HG02981 (cell line): ENCODE measurements at regions not wholly inside any gene's neighbourhood (a gene's known extent, or its start where the extent isn't known, plus 50 kb on each side); places are given as distances from the start of the nearest gene placed in this dataset.

Experiments used
- ATAC-seq: cut with Tn5 transposase; IDR thresholded peaks from one replicate; pipeline ENCODE4 v1.9.1; 2021; ENCODE audit warnings: mild to moderate bottlenecking, moderate library complexity; ENCODE audit not compliant: unreplicated experiment

- no peak for ATAC-seq
Measured at GRCh38 chr9:84170521-84171141, 169.9 kb downstream of the SLC28A3 start.

GRCh38 chr9:84173961-84174360, 166.6 kb downstream of the SLC28A3 start:
- no peak for ATAC-seq

- ATAC-seq = no peak
Measured at GRCh38 chr9:84174486-84174885, 166.1 kb downstream of the SLC28A3 start.

DNA sequence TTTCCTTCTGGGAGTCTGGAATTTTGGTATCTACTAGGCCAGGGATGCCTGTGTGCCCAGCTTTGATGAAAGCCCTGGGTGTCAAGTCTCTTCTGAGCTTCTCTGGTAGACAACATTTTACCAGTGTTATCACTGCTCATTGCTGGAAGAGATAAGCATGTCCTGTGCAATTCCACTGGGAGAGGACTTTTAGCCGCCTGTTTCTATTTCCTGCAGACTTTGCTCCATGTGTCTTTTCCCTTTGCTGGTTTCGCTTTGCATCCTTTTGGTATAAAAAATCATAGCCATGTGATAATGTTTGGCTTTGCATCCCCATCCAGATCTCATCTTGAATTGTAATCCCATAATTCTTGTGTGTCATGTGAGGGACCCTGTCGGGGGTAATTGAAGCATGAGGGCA, 163.2 kb downstream of the SLC28A3 start:
- ATAC-seq = no peak

DNA sequence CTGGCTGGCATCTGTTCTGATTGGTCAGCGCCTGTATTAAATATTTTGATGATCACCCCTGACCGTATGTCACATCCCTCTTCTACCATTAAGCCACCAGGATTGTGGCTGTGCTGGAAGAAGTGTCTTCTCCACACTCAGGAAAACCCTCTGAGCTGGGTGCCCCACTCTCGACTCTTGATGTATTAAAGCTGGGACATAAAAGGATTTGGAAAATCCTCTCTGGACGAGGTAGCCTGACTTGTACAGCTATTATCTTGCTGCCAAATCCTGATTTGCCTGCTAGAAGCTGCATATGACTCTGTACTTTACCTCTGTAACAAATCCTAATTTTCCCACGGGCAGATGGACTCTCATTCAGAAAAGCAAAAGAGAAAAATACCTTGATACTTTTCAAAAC, 161.0 kb downstream of the SLC28A3 start:
- no peak for ATAC-seq

DNA sequence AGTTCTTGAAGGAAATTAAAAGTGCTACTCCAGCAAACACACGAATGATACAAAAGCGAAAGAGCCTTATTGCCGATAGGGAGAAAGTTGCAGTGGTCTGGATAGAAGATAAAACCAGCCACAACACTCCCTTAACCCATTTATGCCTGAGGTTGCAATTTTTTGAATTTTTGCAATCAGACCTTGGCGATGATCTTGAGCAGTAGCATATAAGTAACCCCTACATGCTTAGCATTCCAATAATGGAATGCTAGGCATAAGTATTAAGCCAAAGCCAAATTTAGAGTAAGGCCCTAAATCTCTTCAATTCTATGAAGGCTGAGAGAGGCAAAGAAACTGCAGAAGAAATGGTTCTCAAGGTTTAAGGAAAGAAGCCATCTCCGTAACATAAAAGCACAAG, 153.5 kb downstream of the SLC28A3 start:
- no peak for ATAC-seq

DNA sequence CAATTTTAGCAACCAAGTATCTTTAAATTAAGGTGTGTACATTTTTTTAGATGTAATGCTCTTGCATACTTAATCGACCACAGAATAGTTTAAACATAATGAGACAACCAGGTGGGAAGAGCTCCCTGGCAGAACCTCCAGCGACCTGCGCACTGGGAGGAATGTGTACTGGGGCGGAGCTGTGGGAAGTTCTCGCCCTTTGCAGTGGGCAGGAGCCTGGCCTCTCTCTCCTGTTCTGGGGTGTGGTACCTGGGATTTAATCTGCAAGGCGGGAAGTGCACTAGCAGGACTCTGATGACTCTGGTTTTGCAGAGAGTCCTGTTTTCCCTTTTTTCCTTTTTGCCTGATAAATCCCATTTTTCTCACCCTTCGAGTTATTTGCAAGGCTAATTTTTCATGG, 150.7 kb downstream of the SLC28A3 start:
- ATAC-seq = no peak

DNA sequence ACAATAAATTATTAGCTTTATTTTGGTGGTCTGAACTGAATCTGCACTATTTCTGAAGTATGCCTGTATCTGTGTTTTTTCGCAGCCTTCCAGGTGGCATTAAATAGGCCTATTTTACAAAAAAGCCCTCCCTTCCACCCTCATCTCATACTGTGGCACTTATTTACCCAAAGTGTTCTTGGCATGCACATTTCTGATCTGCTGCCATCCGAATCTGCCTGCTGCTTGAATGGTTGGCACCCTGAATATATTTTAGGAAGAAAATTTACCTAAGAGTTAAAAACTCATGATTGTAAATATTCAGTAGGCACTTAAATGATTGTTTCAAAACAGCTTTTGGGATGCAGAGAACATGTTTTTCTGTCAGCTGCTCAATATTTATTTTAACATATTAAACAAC, 150.1 kb downstream of the SLC28A3 start:
- ATAC-seq = no peak

GRCh38 chr9:84206801-84207370, 133.7 kb downstream of the SLC28A3 start:
- no peak for ATAC-seq

DNA sequence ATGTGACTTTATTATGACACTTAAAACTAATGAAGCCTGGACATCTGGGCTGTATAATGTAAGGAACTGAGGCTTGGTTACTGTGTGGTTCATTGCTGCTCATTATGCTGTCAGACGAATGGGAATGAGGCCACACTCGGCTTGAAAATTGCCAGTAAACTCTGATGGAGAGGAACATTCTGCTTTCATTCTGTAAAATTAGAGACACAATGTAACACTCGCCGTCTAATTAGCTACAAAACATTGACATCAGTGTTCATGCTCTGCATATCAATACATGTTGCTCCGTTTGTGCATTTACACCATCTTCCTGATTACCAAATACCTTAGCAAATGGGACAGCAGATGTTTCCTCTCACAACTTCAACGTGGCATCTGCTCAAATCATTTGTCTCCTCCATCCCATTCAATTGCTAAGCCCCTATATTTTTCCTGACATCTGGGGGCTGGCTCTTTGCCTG, 133.0 kb downstream of the SLC28A3 start:
- ATAC-seq = no peak

GRCh38 chr9:84212246-84212645, 128.3 kb downstream of the SLC28A3 start:
- no peak for ATAC-seq

- no peak for ATAC-seq
Measured at GRCh38 chr9:84212982-84213381, 127.6 kb downstream of the SLC28A3 start.

DNA sequence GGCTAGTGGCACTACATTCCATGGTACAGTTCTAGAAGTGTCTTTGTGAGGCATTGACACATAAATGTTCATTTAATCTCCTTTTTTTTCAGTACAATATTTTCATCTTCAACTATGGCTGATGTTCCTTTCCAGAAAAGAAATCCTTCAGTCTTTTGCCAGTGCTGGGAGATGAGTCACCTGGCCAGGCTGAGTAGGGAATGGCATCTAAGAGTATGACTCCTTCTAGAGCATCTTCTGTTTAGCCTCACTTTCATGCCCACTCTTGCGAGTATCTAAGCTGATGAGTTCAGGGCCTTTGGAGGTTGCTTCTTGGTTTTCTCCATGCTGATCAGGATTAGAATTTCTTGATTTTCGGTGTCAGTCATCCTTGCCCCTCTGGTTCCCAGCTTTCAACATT, 124.4 kb downstream of the SLC28A3 start:
- no peak for ATAC-seq

DNA sequence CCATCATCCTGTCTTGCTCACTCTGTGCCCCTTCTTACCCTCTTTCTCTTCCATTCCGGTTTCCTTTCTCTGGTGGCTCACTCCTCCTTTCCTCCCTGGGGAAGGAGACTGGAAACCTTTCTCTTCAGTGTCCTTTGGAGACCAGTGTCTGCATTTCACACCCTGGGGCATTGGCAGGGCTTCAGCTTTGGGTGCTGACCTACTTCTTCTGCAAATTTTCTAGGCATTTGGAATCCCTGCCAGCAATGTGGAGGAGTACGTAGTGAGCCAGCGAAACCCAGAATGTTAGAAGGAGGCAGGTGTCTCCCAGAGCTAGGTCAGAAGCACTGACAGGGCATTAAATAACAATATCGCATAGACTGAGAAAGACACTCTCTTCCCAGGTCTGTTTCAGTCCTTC, 122.2 kb downstream of the SLC28A3 start:
- ATAC-seq = no peak

GRCh38 chr9:84224246-84224645, 116.3 kb downstream of the SLC28A3 start:
- ATAC-seq = no peak
